Neuronal stem cell (in vitro differentiated cells): ENCODE measurements at regions not wholly inside any gene's neighbourhood (a gene's known extent, or its start where the extent isn't known, plus 50 kb on each side); places are given as distances from the start of the nearest gene placed in this dataset.

Experiments used
- DNase-seq: peaks from one replicate; pipeline ENCODE4 v3.0.0-alpha.2; 2013; ENCODE audit warnings: low spot score
- H2AFZ ChIP-seq: one replicate; pipeline ENCODE4 v1.6.1; 2013; ENCODE audit warnings: mild to moderate bottlenecking, low read length, inconsistent platforms
- H2AK5ac ChIP-seq: 2 replicates; pipeline ENCODE4 v1.6.1; 2013; ENCODE audit warnings: low read depth, mild to moderate bottlenecking, inconsistent platforms, low read length, moderate library complexity, mixed read lengths
- H2BK120ac ChIP-seq: 2 replicates; pipeline ENCODE4 v1.6.1; 2013; ENCODE audit warnings: low read depth, mild to moderate bottlenecking, inconsistent platforms, low read length, moderate library complexity, mixed read lengths
- H2BK12ac ChIP-seq: one replicate; pipeline ENCODE4 v1.6.1; 2013; ENCODE audit warnings: low read length, inconsistent platforms
- H2BK15ac ChIP-seq: 2 replicates; pipeline ENCODE4 v1.6.1; 2013; ENCODE audit warnings: mild to moderate bottlenecking, low read length, inconsistent platforms, mixed read lengths
- H2BK5ac ChIP-seq: one replicate; pipeline ENCODE4 v1.6.1; 2013; ENCODE audit warnings: inconsistent platforms, mild to moderate bottlenecking, low read length, moderate library complexity
- H3K14ac ChIP-seq: one replicate; pipeline ENCODE4 v1.6.1; 2013; ENCODE audit warnings: low read length, inconsistent platforms
- H3K18ac ChIP-seq: 2 replicates; pipeline ENCODE4 v1.6.1; 2013; ENCODE audit warnings: low read length, inconsistent platforms
- H3K23ac ChIP-seq: 2 replicates; pipeline ENCODE4 v1.6.1; 2013; ENCODE audit warnings: low read depth, mild to moderate bottlenecking, mixed read lengths, low read length, inconsistent platforms; ENCODE audit not compliant: poor library complexity
- H3K27ac ChIP-seq: replicated peaks from 3 replicates; pipeline ENCODE4 v1.5.1; 2013; ENCODE audit warnings: low read length, inconsistent platforms
- H3K27me3 ChIP-seq, 3 experiments: 2 replicates each; pipeline ENCODE4 v1.6.1; 2013; ENCODE audit warnings: low read length in 3 of 3, mild to moderate bottlenecking in 2 of 3, inconsistent platforms in 1 of 3, low read depth in 1 of 3, mixed read lengths in 1 of 3, moderate library complexity in 1 of 3; ENCODE audit not compliant: control insufficient read depth in 3 of 3, insufficient read depth in 3 of 3
- H3K36me3 ChIP-seq, 2 donors: replicated peaks in 1 of 2; 2 replicates each; pipeline ENCODE4 v1.6.1; 2013; ENCODE audit warnings: low read length in 2 of 2; ENCODE audit not compliant: control insufficient read depth in 2 of 2, insufficient read depth in 2 of 2
- H3K4ac ChIP-seq: 2 replicates; pipeline ENCODE4 v1.6.1; 2013; ENCODE audit warnings: inconsistent platforms, mild to moderate bottlenecking, low read length, moderate library complexity
- H3K4me1 ChIP-seq, 2 donors: 1 replicate in 1 of 2; 2 replicates in 1 of 2; pipeline ENCODE4 v1.6.1; 2013; ENCODE audit warnings: low read length in 2 of 2, low read depth in 1 of 2; ENCODE audit not compliant: control insufficient read depth in 2 of 2, insufficient read depth in 1 of 2
- H3K4me2 ChIP-seq: one replicate; pipeline ENCODE4 v1.6.1; 2013; ENCODE audit warnings: mild to moderate bottlenecking, low read length, inconsistent platforms; ENCODE audit not compliant: insufficient read depth, poor library complexity, severe bottlenecking
- H3K4me3 ChIP-seq, 2 donors: 2 replicates each; pipeline ENCODE4 v1.5.1; 2013; ENCODE audit warnings: low read length in 2 of 2, mild to moderate bottlenecking in 2 of 2, inconsistent platforms in 1 of 2, moderate library complexity in 1 of 2
- H3K79me1 ChIP-seq: one replicate; pipeline ENCODE4 v1.6.1; 2013; ENCODE audit warnings: low read depth, mild to moderate bottlenecking, inconsistent platforms, low read length, moderate library complexity
- H3K9ac ChIP-seq: one replicate; pipeline ENCODE4 v1.6.1; 2013; ENCODE audit warnings: mild to moderate bottlenecking, low read depth, low read length, inconsistent platforms; ENCODE audit not compliant: poor library complexity
- H3K9me3 ChIP-seq, 2 donors: replicated peaks in 1 of 2; 2 replicates each; pipeline versions ENCODE3 to v1.6.1; 2013; ENCODE audit warnings: low read length in 2 of 2, mild to moderate bottlenecking in 2 of 2, inconsistent platforms in 1 of 2, low read depth in 1 of 2, mixed read lengths in 1 of 2, moderate library complexity in 1 of 2; ENCODE audit not compliant: control insufficient read depth in 2 of 2, insufficient read depth in 1 of 2
- H4K8ac ChIP-seq: one replicate; pipeline ENCODE4 v1.6.1; 2013; ENCODE audit warnings: low read depth, mild to moderate bottlenecking, inconsistent platforms, low read length, moderate library complexity
- H4K91ac ChIP-seq: one replicate; pipeline ENCODE4 v1.6.1; 2013; ENCODE audit warnings: low read length, low read depth, mild to moderate bottlenecking, inconsistent platforms; ENCODE audit not compliant: poor library complexity
- WGBS, 2 donors: extraction: QIAGEN DNeasy Blood & Tissue Kit; methylation state at CpG; one replicate each; pipeline ENCODE4 v1.1.7; 2013; ENCODE audit warnings: missing lambda C conversion rate in 2 of 2, mixed read lengths in 1 of 2; ENCODE audit not compliant: insufficient read length in 2 of 2, insufficient replicate concordance in 1 of 2; ENCODE audit errors: extremely low coverage in 2 of 2; 5-methylcytosine and 5-hydroxymethylcytosine counted together

GRCh38 chr2:115921541-115921940 is 1479.1 kb downstream of the DPP10 start:
- Histone ChIP-seq H3K9me3 (no peaks in the 10 kb centered on the region), H3K4me1 (peaks cover 0 to 2% of the 10 kb centered on the region in 2 donors), H3K4me3 (no peak overlapping the region), H3K23ac (no peak overlapping the region), H2AFZ (no peak overlapping the region), H3K27ac (no peak overlapping the region), H2BK12ac (no peak overlapping the region), H3K79me1 (no peaks in the 10 kb centered on the region), H3K9ac (no peak overlapping the region), H4K91ac (no peak overlapping the region), H3K4ac (no peak overlapping the region), H3K36me3 (no peaks in the 10 kb centered on the region), H2BK120ac (no peak overlapping the region), H3K27me3 (no peaks in the 10 kb centered on the region), H3K18ac (no peak overlapping the region), H2BK5ac (no peak overlapping the region), H3K4me2 (no peak overlapping the region), H3K14ac (no peak overlapping the region), H4K8ac (no peak overlapping the region), H2BK15ac (no peak overlapping the region), H2AK5ac (no peak overlapping the region)
- WGBS, 2 donors, result no CpG with 5 or more reads among the region's 2 CpGs
- no peak for DNase-seq

- Histone ChIP-seq H2AK5ac (no peak overlapping the region), H2BK15ac (no peak overlapping the region), H2BK5ac (no peak overlapping the region), H3K4ac (no peak overlapping the region), H3K9ac (no peak overlapping the region), H3K9me3 (no peaks in the 10 kb centered on the region), H3K27me3 (no peaks in the 10 kb centered on the region), H4K8ac (no peak overlapping the region), H3K14ac (no peak overlapping the region), H3K18ac (no peak overlapping the region), H4K91ac (no peak overlapping the region), H2BK120ac (no peak overlapping the region), H2AFZ (no peak overlapping the region), H3K23ac (no peak overlapping the region), H2BK12ac (no peak overlapping the region), H3K4me1 (no peaks in the 10 kb centered on the region), H3K27ac (no peak overlapping the region), H3K36me3 (no peaks in the 10 kb centered on the region), H3K79me1 (no peaks in the 10 kb centered on the region), H3K4me2 (no peak overlapping the region), H3K4me3 (no peak overlapping the region)
- WGBS, 2 donors, result no CpG with 5 or more reads among the region's 3 CpGs
- no peak for DNase-seq
Observed at GRCh38 chr2:115939902-115940301, 1497.5 kb downstream of the DPP10 start.

GRCh38 chr2:115942800-115943199 is 1500.4 kb downstream of the DPP10 start:
- Histone ChIP-seq H3K4me2 (no peak overlapping the region), H4K8ac (no peak overlapping the region), H2BK15ac (no peak overlapping the region), H3K9ac (no peak overlapping the region), H2AK5ac (no peak overlapping the region), H2BK5ac (no peak overlapping the region), H3K23ac (no peak overlapping the region), H2BK120ac (no peak overlapping the region), H3K4me3 (no peak overlapping the region), H3K14ac (no peak overlapping the region), H3K18ac (no peak overlapping the region), H2AFZ (no peak overlapping the region), H3K36me3 (no peaks in the 10 kb centered on the region), H3K79me1 (no peaks in the 10 kb centered on the region), H2BK12ac (no peak overlapping the region), H3K4me1 (no peaks in the 10 kb centered on the region), H3K4ac (no peak overlapping the region), H3K27me3 (no peaks in the 10 kb centered on the region), H3K9me3 (no peaks in the 10 kb centered on the region), H3K27ac (no peak overlapping the region), H4K91ac (no peak overlapping the region)
- no CpG with 5 or more reads among the region's 5 CpGs for WGBS, 2 donors
- DNase-seq, result no peak

- WGBS, 2 donors, result no CpG with 5 or more reads among the region's 1 CpG
- Histone ChIP-seq H3K9ac (no peak overlapping the region), H3K36me3 (no peaks in the 10 kb centered on the region), H3K18ac (no peak overlapping the region), H2BK12ac (no peak overlapping the region), H2BK15ac (no peak overlapping the region), H3K14ac (no peak overlapping the region), H2BK5ac (no peak overlapping the region), H3K4me1 (no peaks in the 10 kb centered on the region), H3K4me2 (no peak overlapping the region), H4K91ac (no peak overlapping the region), H2BK120ac (no peak overlapping the region), H3K23ac (no peak overlapping the region), H3K9me3 (no peaks in the 10 kb centered on the region), H2AK5ac (no peak overlapping the region), H4K8ac (no peak overlapping the region), H3K4me3 (no peak overlapping the region), H3K4ac (no peak overlapping the region), H2AFZ (no peak overlapping the region), H3K79me1 (no peaks in the 10 kb centered on the region), H3K27ac (no peak overlapping the region), H3K27me3 (no peaks in the 10 kb centered on the region)
- no peak for DNase-seq
Observed at GRCh38 chr2:115946341-115946740, 1503.9 kb downstream of the DPP10 start.
